ENCODE measurements at regions not wholly inside any gene's neighbourhood (a gene's known extent, or its start where the extent isn't known, plus 50 kb on each side); places are given as distances from the start of the nearest gene placed in this dataset.

- TF ChIP-seq SIN3A (IDR thresholded peaks at IDR 0.05; ENCODE audit: borderline replicate concordance, insufficient read depth, low read depth, low read length) (no peak), POLR2AphosphoS5 (IDR thresholded peaks at IDR 0.05; ENCODE audit: low read depth, low read length) (no peak)
- no peak for ATAC-seq
- ChIA-PET CTCF (no interaction called here), POLR2A (no interaction called here)
- no peaks in the 10 kb centered on the region for H3K36me3 ChIP-seq (ENCODE audit: control insufficient read depth, insufficient read depth, low read length)
- intact Hi-C loops (cut with micrococcal nuclease; ENCODE audit: unreplicated experiment) = no loop called here
- H3K4me1 ChIP-seq (ENCODE audit: control insufficient read depth, insufficient read depth, low read length) = no peaks in the 10 kb centered on the region
- in situ Hi-C loops (cut with HindIII; ENCODE audit: low pct_unique_long_range_greater_than_20kb, low sequenced_read_pairs) = no loop called here
- DNase-seq (ENCODE audit: low read depth, low spot score) = no peak
- no TSS peak for BruUV-seq (replicated peaks)
- H3K4me3 ChIP-seq (ENCODE audit: low read depth in 2 of 2, low read length in 2 of 2) = no peak overlapping the region
- no peaks in the 10 kb centered on the region for H3K27me3 ChIP-seq (ENCODE audit: control insufficient read depth, insufficient read depth, low read length)
- no peaks in the 10 kb centered on the region for H3K9me3 ChIP-seq (ENCODE audit: control insufficient read depth, insufficient read depth, low read depth, low read length)
- no peak overlapping the region for H3K27ac ChIP-seq (ENCODE audit: low read length)
Measured at GRCh38 chr14:82070753-82071152, 537.1 kb upstream of the SEL1L start.

DNA sequence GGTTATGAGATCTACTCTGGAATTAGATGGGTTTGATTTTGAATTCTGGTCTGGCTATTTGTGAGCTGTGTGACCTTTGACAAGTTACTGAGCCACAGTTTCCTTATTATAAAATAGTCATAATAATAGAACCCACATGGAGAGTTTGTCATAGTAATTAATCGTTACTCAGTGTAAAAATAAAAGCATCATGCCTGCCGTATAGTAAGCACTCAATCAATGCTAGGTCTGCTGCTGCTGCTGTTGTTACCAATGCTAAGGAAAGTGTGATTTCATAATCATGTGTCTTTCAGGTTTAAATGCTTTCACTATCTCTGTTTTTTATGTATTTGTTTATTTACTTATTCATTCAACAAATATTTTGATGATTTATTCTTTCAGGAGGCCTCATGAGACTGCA lies 539.9 kb upstream of the SEL1L start:
- in situ Hi-C loops (cut with HindIII; ENCODE audit: low pct_unique_long_range_greater_than_20kb, low sequenced_read_pairs) = no loop called here
- no peak for ATAC-seq
- Histone ChIP-seq H3K4me1 (ENCODE audit: control insufficient read depth, insufficient read depth, low read length) (no peaks in the 10 kb centered on the region), H3K27me3 (ENCODE audit: control insufficient read depth, insufficient read depth, low read length) (no peaks in the 10 kb centered on the region), H3K27ac (ENCODE audit: low read length) (no peak overlapping the region), H3K36me3 (ENCODE audit: control insufficient read depth, insufficient read depth, low read length) (no peaks in the 10 kb centered on the region), H3K9me3 (ENCODE audit: control insufficient read depth, insufficient read depth, low read depth, low read length) (no peaks in the 10 kb centered on the region), H3K4me3 (ENCODE audit: low read depth in 2 of 2, low read length in 2 of 2) (no peak overlapping the region)
- no TSS peak for BruUV-seq (replicated peaks)
- DNase-seq (ENCODE audit: low read depth, low spot score) = no peak
- intact Hi-C loops (cut with micrococcal nuclease; ENCODE audit: unreplicated experiment) = no loop called here
- CTCF ChIA-PET = no interaction called here
- POLR2A ChIA-PET = no interaction called here
- no peak for TF ChIP-seq CTCF (IDR thresholded peaks at IDR 0.05)
- TF ChIP-seq, protein P1, sequence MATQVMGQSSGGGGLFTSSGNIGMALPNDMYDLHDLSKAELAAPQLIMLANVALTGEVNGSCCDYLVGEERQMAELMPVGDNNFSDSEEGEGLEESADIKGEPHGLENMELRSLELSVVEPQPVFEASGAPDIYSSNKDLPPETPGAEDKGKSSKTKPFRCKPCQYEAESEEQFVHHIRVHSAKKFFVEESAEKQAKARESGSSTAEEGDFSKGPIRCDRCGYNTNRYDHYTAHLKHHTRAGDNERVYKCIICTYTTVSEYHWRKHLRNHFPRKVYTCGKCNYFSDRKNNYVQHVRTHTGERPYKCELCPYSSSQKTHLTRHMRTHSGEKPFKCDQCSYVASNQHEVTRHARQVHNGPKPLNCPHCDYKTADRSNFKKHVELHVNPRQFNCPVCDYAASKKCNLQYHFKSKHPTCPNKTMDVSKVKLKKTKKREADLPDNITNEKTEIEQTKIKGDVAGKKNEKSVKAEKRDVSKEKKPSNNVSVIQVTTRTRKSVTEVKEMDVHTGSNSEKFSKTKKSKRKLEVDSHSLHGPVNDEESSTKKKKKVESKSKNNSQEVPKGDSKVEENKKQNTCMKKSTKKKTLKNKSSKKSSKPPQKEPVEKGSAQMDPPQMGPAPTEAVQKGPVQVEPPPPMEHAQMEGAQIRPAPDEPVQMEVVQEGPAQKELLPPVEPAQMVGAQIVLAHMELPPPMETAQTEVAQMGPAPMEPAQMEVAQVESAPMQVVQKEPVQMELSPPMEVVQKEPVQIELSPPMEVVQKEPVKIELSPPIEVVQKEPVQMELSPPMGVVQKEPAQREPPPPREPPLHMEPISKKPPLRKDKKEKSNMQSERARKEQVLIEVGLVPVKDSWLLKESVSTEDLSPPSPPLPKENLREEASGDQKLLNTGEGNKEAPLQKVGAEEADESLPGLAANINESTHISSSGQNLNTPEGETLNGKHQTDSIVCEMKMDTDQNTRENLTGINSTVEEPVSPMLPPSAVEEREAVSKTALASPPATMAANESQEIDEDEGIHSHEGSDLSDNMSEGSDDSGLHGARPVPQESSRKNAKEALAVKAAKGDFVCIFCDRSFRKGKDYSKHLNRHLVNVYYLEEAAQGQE (IDR thresholded peaks at IDR 0.05; ENCODE audit: insufficient read depth in 1 of 2, low read depth in 2 of 2, low read length in 1 of 2) = no peak
- TF ChIP-seq SIN3A (IDR thresholded peaks at IDR 0.05; ENCODE audit: borderline replicate concordance, insufficient read depth, low read depth, low read length) = no peak
- TF ChIP-seq POLR2AphosphoS5 (IDR thresholded peaks at IDR 0.05; ENCODE audit: low read depth, low read length) = no peak
- no peak for TF ChIP-seq TCF7L2 (IDR thresholded peaks at IDR 0.05; ENCODE audit: low read depth, low read length)

- CTCF ChIA-PET = no interaction called here
- BruUV-seq (replicated peaks) = no TSS peak
- H3K27ac ChIP-seq (ENCODE audit: low read length) = no peak overlapping the region
- no peak for TF ChIP-seq POLR2AphosphoS5 (IDR thresholded peaks at IDR 0.05; ENCODE audit: low read depth, low read length)
- TF ChIP-seq, protein P1 (IDR thresholded peaks at IDR 0.05; ENCODE audit: insufficient read depth in 1 of 2, low read depth in 2 of 2, low read length in 1 of 2) = peak; percentile 85 to 91
- no peaks in the 10 kb centered on the region for H3K36me3 ChIP-seq (ENCODE audit: control insufficient read depth, insufficient read depth, low read length)
- ATAC-seq (no peak), DNase-seq (ENCODE audit: low read depth, low spot score) (no peak)
- POLR2A ChIA-PET = no interaction called here
- no peaks in the 10 kb centered on the region for H3K27me3 ChIP-seq (ENCODE audit: control insufficient read depth, insufficient read depth, low read length)
- in situ Hi-C loops (cut with HindIII; ENCODE audit: low pct_unique_long_range_greater_than_20kb, low sequenced_read_pairs) = no loop called here
- H3K4me3 ChIP-seq (ENCODE audit: low read depth in 2 of 2, low read length in 2 of 2) = no peak overlapping the region
- intact Hi-C loops (cut with micrococcal nuclease; ENCODE audit: unreplicated experiment) = no loop called here
- no peaks in the 10 kb centered on the region for H3K4me1 ChIP-seq (ENCODE audit: control insufficient read depth, insufficient read depth, low read length)
- H3K9me3 ChIP-seq (ENCODE audit: control insufficient read depth, insufficient read depth, low read depth, low read length) = no peaks in the 10 kb centered on the region
Measured at GRCh38 chr14:82075566-82075965, 541.9 kb upstream of the SEL1L start.
